IMR-90 (cell line): ENCODE measurements at regions not wholly inside any gene's neighbourhood (a gene's known extent, or its start where the extent isn't known, plus 50 kb on each side); places are given as distances from the start of the nearest gene placed in this dataset.

Experiments
- ATAC-seq: fragments of 200-7000 bp; cut with Tn5 transposase; 2 replicates; pipeline ENCODE4 v1.9.1; 2020; ENCODE audit warnings: low read depth, mild to moderate bottlenecking, moderate library complexity
- BruUV-seq: library from RNA; stranded (reverse); fragments of 400-500 nt; replicated peaks from 2 replicates; lab custom pipeline; 2021; lab: Mats Ljungman, UMichigan
- CTCF ChIA-PET: fragments of 300-600 bp; formaldehyde crosslinking; extraction: SDS; loops from one replicate; lab custom pipeline; 2021; ENCODE audit warnings: antibody characterized with exemption; lab: Yijun Ruan, JAX
- POLR2A ChIA-PET: fragments of 300-600 bp; sonication (Branson Sonifier 250); formaldehyde crosslinking; loops from one replicate; lab custom pipeline; 2022; ENCODE audit warnings: antibody characterized with exemption; ENCODE audit not compliant: unreplicated experiment; lab: Charles Lee
- DNase-seq: peaks from one replicate; pipeline ENCODE4 v3.0.0; 2013
- H2AFZ ChIP-seq: replicated peaks from 2 replicates; pipeline ENCODE3; 2013; ENCODE audit warnings: low read length, mild to moderate bottlenecking; ENCODE audit not compliant: poor library complexity
- H2AK5ac ChIP-seq: 2 replicates; pipeline ENCODE4 v1.6.1; 2013; ENCODE audit warnings: low read depth, low read length, inconsistent platforms
- H2AK9ac ChIP-seq: replicated peaks from 2 replicates; pipeline ENCODE3; 2013; ENCODE audit warnings: mild to moderate bottlenecking, low read depth, low read length, moderate library complexity; ENCODE audit not compliant: poor library complexity
- H2BK120ac ChIP-seq: 2 replicates; pipeline ENCODE4 v1.6.1; 2013; ENCODE audit warnings: low read depth, low read length, inconsistent platforms
- H2BK15ac ChIP-seq: 3 replicates; pipeline ENCODE4 v1.6.1; 2013; ENCODE audit warnings: low read depth, low read length, inconsistent platforms
- H2BK20ac ChIP-seq: 2 replicates; pipeline ENCODE4 v1.6.1; 2013; ENCODE audit warnings: low read depth, mild to moderate bottlenecking, inconsistent platforms, low read length, moderate library complexity
- H2BK5ac ChIP-seq: 2 replicates; pipeline ENCODE4 v1.6.1; 2013; ENCODE audit warnings: mild to moderate bottlenecking, low read depth, low read length, inconsistent platforms; ENCODE audit not compliant: poor library complexity, severe bottlenecking
- H3K14ac ChIP-seq: replicated peaks from 2 replicates; pipeline ENCODE4 v1.6.1; 2013; ENCODE audit warnings: low read depth, low read length, inconsistent platforms
- H3K18ac ChIP-seq: 2 replicates; pipeline ENCODE4 v1.6.1; 2013; ENCODE audit warnings: low read depth, low read length, control low read depth
- H3K23ac ChIP-seq: 2 replicates; pipeline ENCODE4 v1.6.1; 2013; ENCODE audit warnings: low read depth, low read length, inconsistent platforms
- H3K27ac ChIP-seq: 2 replicates; pipeline ENCODE4 v1.5.1; 2013; ENCODE audit warnings: mild to moderate bottlenecking, control low read depth, low read length; ENCODE audit not compliant: insufficient read depth
- H3K27me3 ChIP-seq: 2 replicates; pipeline ENCODE4 v1.6.1; 2013; ENCODE audit warnings: low read length; ENCODE audit not compliant: control insufficient read depth, insufficient read depth
- H3K36me3 ChIP-seq: 2 replicates; pipeline ENCODE4 v1.6.1; 2013; ENCODE audit warnings: low read length, mixed read lengths; ENCODE audit not compliant: control insufficient read depth, insufficient read depth
- H3K4ac ChIP-seq: 2 replicates; pipeline ENCODE4 v1.6.1; 2013; ENCODE audit warnings: low read depth, low read length, inconsistent platforms
- H3K4me1 ChIP-seq: 2 replicates; pipeline ENCODE4 v1.6.1; 2013; ENCODE audit warnings: low read length, mixed read lengths; ENCODE audit not compliant: control insufficient read depth, insufficient read depth
- H3K4me2 ChIP-seq: 2 replicates; pipeline ENCODE4 v1.6.1; 2013; ENCODE audit warnings: low read depth, mild to moderate bottlenecking, control low read depth, low read length, moderate library complexity
- H3K4me3 ChIP-seq: 2 replicates; pipeline ENCODE4 v1.5.1; 2013; ENCODE audit warnings: low read depth, mild to moderate bottlenecking, control low read depth, low read length, moderate library complexity; ENCODE audit not compliant: insufficient read depth
- H3K56ac ChIP-seq: 2 replicates; pipeline ENCODE4 v1.6.1; 2013; ENCODE audit warnings: low read length, inconsistent platforms; ENCODE audit not compliant: insufficient read depth; ENCODE audit errors: extremely low read depth
- H3K79me1 ChIP-seq, 2 experiments: 2 replicates each; pipeline ENCODE4 v1.6.1; 2013; ENCODE audit warnings: low read length in 2 of 2, inconsistent platforms in 1 of 2, low read depth in 1 of 2
- H3K9ac ChIP-seq: 2 replicates; pipeline ENCODE4 v1.6.1; 2013; ENCODE audit warnings: low read depth, low read length, control low read depth
- H3K9me1 ChIP-seq: 2 replicates; pipeline ENCODE4 v1.6.1; 2013; ENCODE audit warnings: low read length, inconsistent platforms; ENCODE audit not compliant: insufficient read depth
- H3K9me3 ChIP-seq: 2 replicates; pipeline ENCODE4 v1.6.1; 2013; ENCODE audit warnings: low read length; ENCODE audit not compliant: control insufficient read depth, insufficient read depth
- H4K20me1 ChIP-seq: 2 replicates; pipeline ENCODE4 v1.6.1; 2013; ENCODE audit warnings: low read length, inconsistent platforms; ENCODE audit not compliant: insufficient read depth
- H4K5ac ChIP-seq: 2 replicates; pipeline ENCODE4 v1.6.1; 2013; ENCODE audit warnings: mild to moderate bottlenecking, low read depth, low read length, control low read depth
- H4K8ac ChIP-seq, 2 experiments: 2 replicates each; pipeline ENCODE4 v1.6.1; 2013; ENCODE audit warnings: low read depth in 2 of 2, low read length in 2 of 2, control low read depth in 1 of 2, inconsistent platforms in 1 of 2
- H4K91ac ChIP-seq: 2 replicates; pipeline ENCODE4 v1.6.1; 2013; ENCODE audit warnings: low read depth, low read length, inconsistent platforms; ENCODE audit not compliant: insufficient read depth
- CEBPB ChIP-seq: IDR thresholded peaks from 2 replicates; pipeline ENCODE4 v1.6.1; 2012; ENCODE audit warnings: low read depth, low read length, improper control_type of control experiment
- CHD1 ChIP-seq: IDR thresholded peaks from 2 replicates; pipeline ENCODE4 v1.6.1; 2012; ENCODE audit warnings: low read depth, low read length, improper control_type of control experiment
- MAFK ChIP-seq: IDR thresholded peaks from 2 replicates; pipeline ENCODE4 v1.6.1; 2012; ENCODE audit warnings: low read depth, low read length, improper control_type of control experiment
- MAZ ChIP-seq: IDR thresholded peaks from 2 replicates; pipeline ENCODE4 v1.6.1; 2012; ENCODE audit warnings: low read depth, mild to moderate bottlenecking, low read length, improper control_type of control experiment, moderate library complexity, borderline replicate concordance
- MXI1 ChIP-seq: IDR thresholded peaks from 2 replicates; pipeline ENCODE4 v1.6.1; 2012; ENCODE audit warnings: low read depth, mild to moderate bottlenecking, low read length, moderate library complexity, borderline replicate concordance
- NFE2L2 ChIP-seq: fragments of 150-350 bp; IDR thresholded peaks from 2 replicates; pipeline ENCODE4 v1.6.1; 2016; ENCODE audit warnings: low read depth, mild to moderate bottlenecking, low read length
- POLR2A ChIP-seq: IDR thresholded peaks from 2 replicates; pipeline ENCODE4 v1.6.1; 2012; ENCODE audit warnings: mild to moderate bottlenecking, low read depth, low read length
- RFX5 ChIP-seq: IDR thresholded peaks from 2 replicates; pipeline ENCODE4 v1.8.0; 2012; ENCODE audit warnings: low read depth, mild to moderate bottlenecking, low read length, moderate library complexity
- SMC3 ChIP-seq: fragments of 150-350 bp; IDR thresholded peaks from 2 replicates; pipeline ENCODE4 v1.6.1; 2016; ENCODE audit warnings: low read depth, mild to moderate bottlenecking, antibody characterized with exemption, low read length, moderate library complexity
- WGBS, 2 experiments: methylation state at CpG; one replicate each; pipeline versions ENCODE4 v1.1.5 to v1.1.7; 2013; ENCODE audit warnings: missing lambda C conversion rate in 2 of 2; ENCODE audit not compliant: insufficient read length in 1 of 2; ENCODE audit errors: extremely low coverage in 2 of 2; 5-methylcytosine and 5-hydroxymethylcytosine counted together
- dilution Hi-C: fragments of 300-500 bp; cut with HindIII; formaldehyde crosslinking; loops from one replicate; pipeline ENCODE4 v1.14.3; 2018; ENCODE audit warnings: low sequenced_read_pairs; ENCODE audit not compliant: unreplicated experiment
- in situ Hi-C: fragments of 300-500 bp; cut with MboI; formaldehyde crosslinking; loops from 3 replicates; pipeline ENCODE4 v1.14.3; 2019; ENCODE audit warnings: low sequenced_read_pairs, inconsistent platforms, mixed read lengths
- intact Hi-C: fragments of 100-400 bp; cut with micrococcal nuclease; formaldehyde crosslinking; loops from 2 replicates; pipeline ENCODE4 v1.10.0; 2022
- TF ChIP-seq, protein P1 (sequence below): conservative IDR thresholded peaks from 2 replicates; pipeline ENCODE4 v1.5.1; 2012; ENCODE audit warnings: mild to moderate bottlenecking, low read depth, low read length, improper control_type of control experiment
- TF ChIP-seq, protein P2 (sequence below): fragments of 150-350 bp; IDR thresholded peaks from 2 replicates; pipeline ENCODE4 v1.6.1; 2016; ENCODE audit warnings: low read depth, mild to moderate bottlenecking, low read length, moderate library complexity, borderline replicate concordance

DNA sequence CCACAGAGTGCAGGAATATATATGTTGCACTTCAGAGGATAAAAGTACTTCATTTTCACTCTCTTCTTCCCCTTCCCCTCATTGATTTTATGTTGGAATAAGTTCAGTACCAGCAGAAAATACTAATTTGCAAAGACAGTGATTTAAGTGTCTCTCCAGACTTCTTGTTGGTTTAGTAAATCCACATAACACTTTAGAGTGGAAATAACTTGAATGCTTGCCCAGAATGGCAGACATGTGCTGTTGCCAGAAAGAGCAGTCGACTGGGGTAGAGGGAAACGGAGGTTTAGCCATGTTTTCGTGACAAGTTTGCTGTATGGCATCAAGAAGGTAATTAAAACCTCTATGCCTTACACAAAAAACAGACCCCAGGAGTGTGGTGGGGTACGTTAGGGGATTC, 246.0 kb upstream of the CXCR4 start:
- no peak overlapping the region for H3K14ac ChIP-seq
- TF ChIP-seq MXI1, result no peak
- TF ChIP-seq MAFK, result no peak
- TF ChIP-seq, protein P1, sequence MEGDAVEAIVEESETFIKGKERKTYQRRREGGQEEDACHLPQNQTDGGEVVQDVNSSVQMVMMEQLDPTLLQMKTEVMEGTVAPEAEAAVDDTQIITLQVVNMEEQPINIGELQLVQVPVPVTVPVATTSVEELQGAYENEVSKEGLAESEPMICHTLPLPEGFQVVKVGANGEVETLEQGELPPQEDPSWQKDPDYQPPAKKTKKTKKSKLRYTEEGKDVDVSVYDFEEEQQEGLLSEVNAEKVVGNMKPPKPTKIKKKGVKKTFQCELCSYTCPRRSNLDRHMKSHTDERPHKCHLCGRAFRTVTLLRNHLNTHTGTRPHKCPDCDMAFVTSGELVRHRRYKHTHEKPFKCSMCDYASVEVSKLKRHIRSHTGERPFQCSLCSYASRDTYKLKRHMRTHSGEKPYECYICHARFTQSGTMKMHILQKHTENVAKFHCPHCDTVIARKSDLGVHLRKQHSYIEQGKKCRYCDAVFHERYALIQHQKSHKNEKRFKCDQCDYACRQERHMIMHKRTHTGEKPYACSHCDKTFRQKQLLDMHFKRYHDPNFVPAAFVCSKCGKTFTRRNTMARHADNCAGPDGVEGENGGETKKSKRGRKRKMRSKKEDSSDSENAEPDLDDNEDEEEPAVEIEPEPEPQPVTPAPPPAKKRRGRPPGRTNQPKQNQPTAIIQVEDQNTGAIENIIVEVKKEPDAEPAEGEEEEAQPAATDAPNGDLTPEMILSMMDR, result no peak
- no peak for TF ChIP-seq POLR2A
- TF ChIP-seq CHD1, result no peak
- no peak for TF ChIP-seq MAZ
- TF ChIP-seq, protein P2, sequence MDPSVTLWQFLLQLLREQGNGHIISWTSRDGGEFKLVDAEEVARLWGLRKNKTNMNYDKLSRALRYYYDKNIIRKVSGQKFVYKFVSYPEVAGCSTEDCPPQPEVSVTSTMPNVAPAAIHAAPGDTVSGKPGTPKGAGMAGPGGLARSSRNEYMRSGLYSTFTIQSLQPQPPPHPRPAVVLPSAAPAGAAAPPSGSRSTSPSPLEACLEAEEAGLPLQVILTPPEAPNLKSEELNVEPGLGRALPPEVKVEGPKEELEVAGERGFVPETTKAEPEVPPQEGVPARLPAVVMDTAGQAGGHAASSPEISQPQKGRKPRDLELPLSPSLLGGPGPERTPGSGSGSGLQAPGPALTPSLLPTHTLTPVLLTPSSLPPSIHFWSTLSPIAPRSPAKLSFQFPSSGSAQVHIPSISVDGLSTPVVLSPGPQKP, result no peak
- TF ChIP-seq SMC3, result no peak
- no peak for TF ChIP-seq RFX5
- TF ChIP-seq NFE2L2, result no peak
- no peak for TF ChIP-seq CEBPB
- intact Hi-C loops (no loop called here), dilution Hi-C loops (no loop called here), in situ Hi-C loops (no loop called here)
- BruUV-seq, result no TSS peak
- no peak overlapping the region for H2BK15ac ChIP-seq
- no peak overlapping the region for H3K27ac ChIP-seq
- H3K9ac ChIP-seq, result no peak overlapping the region
- WGBS, 2 experiments, result no CpG with 5 or more reads among the region's 4 CpGs
- no peaks in the 10 kb centered on the region for H3K4me1 ChIP-seq
- H2AK9ac ChIP-seq, result no peak overlapping the region
- no peak overlapping the region for H4K91ac ChIP-seq
- H2AFZ ChIP-seq, result no peak overlapping the region
- H3K9me3 ChIP-seq, result no peaks in the 10 kb centered on the region
- H2BK120ac ChIP-seq, result no peak overlapping the region
- H4K20me1 ChIP-seq, result no peaks in the 10 kb centered on the region
- H3K4ac ChIP-seq, result no peak overlapping the region
- H2BK20ac ChIP-seq, result no peak overlapping the region
- ChIA-PET POLR2A (no interaction called here), CTCF (no interaction called here)
- no peaks in the 10 kb centered on the region for H3K36me3 ChIP-seq
- H3K56ac ChIP-seq, result no peak overlapping the region
- H4K5ac ChIP-seq, result no peak overlapping the region
- no peaks in the 10 kb centered on the region for H3K27me3 ChIP-seq
- H3K9me1 ChIP-seq, result no peaks in the 10 kb centered on the region
- H3K4me3 ChIP-seq, result no peak overlapping the region
- ATAC-seq (no peak), DNase-seq (no peak)
- H3K4me2 ChIP-seq, result no peak overlapping the region
- H3K79me1 ChIP-seq, result no peaks in the 10 kb centered on the region
- H2BK5ac ChIP-seq, result no peak overlapping the region
- no peak overlapping the region for H3K18ac ChIP-seq
- H3K23ac ChIP-seq, result no peak overlapping the region
- H4K8ac ChIP-seq, result no peak overlapping the region
- H2AK5ac ChIP-seq, result no peak overlapping the region
